Heart right ventricle (tissue), 16 donors: ENCODE measurements at regions not wholly inside any gene's neighbourhood (a gene's known extent, or its start where the extent isn't known, plus 50 kb on each side); places are given as distances from the start of the nearest gene placed in this dataset.

Experiments
- ATAC-seq, 8 donors: fragments of 200-7000 bp; cut with Tn5 transposase; one replicate each; pipeline ENCODE4 v1.9.1; 2020; ENCODE audit warnings: mild to moderate bottlenecking in 8 of 8, moderate library complexity in 8 of 8, moderate number of reproducible peaks in 1 of 8
- DNase-seq, 2 donors: peaks; one replicate each; pipeline ENCODE4 v3.0.0-alpha.2; 2020
- H3K27ac ChIP-seq, 10 donors: fragments of 200-600 bp; sonication (generic) in 2 of 10; one replicate each; pipeline versions ENCODE4 v1.5.0 to v1.8.0; 2020 to 2022; ENCODE audit warnings: mild to moderate bottlenecking in 3 of 10
- H3K27me3 ChIP-seq, 7 donors: fragments of 200-600 bp; one replicate each; pipeline ENCODE4 v1.8.0; 2021 to 2022; ENCODE audit warnings: mild to moderate bottlenecking in 2 of 7
- H3K36me3 ChIP-seq, 9 donors: fragments of 200-600 bp; sonication (generic) in 1 of 9; one replicate each; pipeline versions ENCODE4 v1.5.0 to v1.8.0; 2020 to 2022; ENCODE audit warnings: mild to moderate bottlenecking in 2 of 9
- H3K4me1 ChIP-seq, 9 donors: fragments of 200-600 bp; sonication (generic) in 1 of 9; one replicate each; pipeline versions ENCODE4 v1.5.0 to v1.8.0; 2020 to 2022; ENCODE audit warnings: mild to moderate bottlenecking in 4 of 9
- H3K4me3 ChIP-seq, 10 donors: fragments of 200-600 bp; sonication (generic) in 2 of 10; one replicate each; pipeline versions ENCODE4 v1.5.0 to v1.8.0; 2020 to 2022; ENCODE audit warnings: mild to moderate bottlenecking in 7 of 10, moderate library complexity in 2 of 10
- H3K9me3 ChIP-seq, 11 donors: fragments of 200-600 bp in 10 of 11; sonication (generic) in 2 of 11; one replicate each; pipeline versions ENCODE4 v1.5.0 to v1.8.0; 2013 to 2022; ENCODE audit warnings: mild to moderate bottlenecking in 2 of 11, control low read depth in 1 of 11, moderate library complexity in 1 of 11
- CTCF ChIP-seq, 9 donors: fragments of 200-600 bp; sonication (generic) in 2 of 9; IDR thresholded peaks; one replicate each; pipeline versions ENCODE4 v1.5.0 to v1.8.0; 2021 to 2022; ENCODE audit warnings: antibody characterized with exemption in 9 of 9, mild to moderate bottlenecking in 5 of 9, moderate library complexity in 1 of 9
- WGBS, 2 donors: extraction: QIAGEN DNeasy Blood & Tissue Kit; methylation state at CpG; one replicate each; pipeline ENCODE4 v1.1.7; 2013; ENCODE audit warnings: inconsistent platforms in 1 of 2; 5-methylcytosine and 5-hydroxymethylcytosine counted together
- intact Hi-C, 10 donors: fragments of 100-400 bp; cut with DNase I; formaldehyde crosslinking; loops; one replicate each; pipeline versions ENCODE4 v1.11.1 to v1.14.2; 2022
- donor health status: Arrhythmogenic right ventricular cardiomyopathy.
- donor health status: ischemic (EF 13 %, LVEDD 7.1; RV severe dilation, severe dysfunction).
- donor health status: healthy with polysubstance abuse.
- donor health status: DM: no; HTN: yes; CAD: no.
- donor health status: DM: no; HTN: no; CAD: no.
- donor health status: ischemic (EF 25% LVEDD 6.9; RV normal size, moderate dysfunction).
- donor health status: ischemic (EF 25% LVEDD 5.7; RV mildly dilated, moderate dysfunction).
- donor health status: healthy.
- donor health status: DM: yes; HTN: yes; CAD: no.
- donor health status: Ischemic cardiomyopathy.
- donor health status: ischemic (EF 35%, LVEDD 5.7; RV mildly dilated, moderate dysfunction).
- donor health status: nonischemic (EF 11% LVEDD 7.7; RV severe dilation, severe dysfunction).
- donor health status: DM: yes; HTN: yes; CAD: no.
- donor health status: PGD.
- donor health status: ischemic (EF 29% LVEDD 5.4; RV normal size, mild dysfunction).
- donor health status: nonischemic (EF 23%, LVEDD 6.1; RV moderate dilation, normal function).

- Histone ChIP-seq H3K9me3 (no peaks in the 10 kb centered on the region), H3K4me3 (no peak overlapping the region), H3K27me3 (peaks cover 0 to 24% (median 0%) of the 10 kb centered on the region in 7 donors), H3K4me1 (no peaks in the 10 kb centered on the region), H3K27ac (no peak overlapping the region), H3K36me3 (no peaks in the 10 kb centered on the region)
- TF ChIP-seq CTCF (IDR thresholded peaks at IDR 0.05): no peak
- no peak for ATAC-seq
- intact Hi-C loops: loop anchor here in 1 of 10 donors (10.0 kb wide), 1 partner anchor 269 kb away; the partner anchor contains the start of gene FOXF2
- no peak for DNase-seq
- 72 to 87% methylated on average over 3 of the region's 3 CpGs for whole genome bisulfite sequencing, 2 donors
Observed at GRCh38 chr6:1116149-1116548, 195.7 kb upstream of the FOXQ1 start.

GRCh38 chr6:1113916-1114540 is 197.9 kb upstream of the FOXQ1 start:
- Histone ChIP-seq H3K9me3 (no peaks in the 10 kb centered on the region), H3K36me3 (no peaks in the 10 kb centered on the region), H3K4me1 (no peaks in the 10 kb centered on the region), H3K27ac (no peak overlapping the region), H3K27me3 (peaks cover 0 to 24% (median 0%) of the 10 kb centered on the region in 7 donors), H3K4me3 (no peak overlapping the region)
- intact Hi-C loops: loop anchor here in 1 of 10 donors (10.0 kb wide), 1 partner anchor 271 kb away; the partner anchor contains the start of gene FOXF2
- no peak for DNase-seq
- no peak for ATAC-seq
- TF ChIP-seq CTCF (IDR thresholded peaks at IDR 0.05): no peak
- 89% methylated on average over 7 of the region's 7 CpGs for WGBS, 2 donors

- no peak overlapping the region for H3K4me3 ChIP-seq
- no peaks in the 10 kb centered on the region for H3K36me3 ChIP-seq
- H3K27ac ChIP-seq: no peak overlapping the region
- no peaks in the 10 kb centered on the region for H3K4me1 ChIP-seq
- TF ChIP-seq CTCF (IDR thresholded peaks at IDR 0.05): no peak
- ATAC-seq (no peak), DNase-seq (no peak)
- peaks cover 0 to 24% (median 0%) of the 10 kb centered on the region in 7 donors for H3K27me3 ChIP-seq
- 69 to 77% methylated on average over 6 of the region's 6 CpGs for WGBS, 2 donors
- no peaks in the 10 kb centered on the region for H3K9me3 ChIP-seq
- intact Hi-C loops: loop anchor here in 1 of 10 donors (10.0 kb wide), 1 partner anchor 273 kb away; the partner anchor contains the start of gene FOXF2
Observed at GRCh38 chr6:1111361-1111760, 200.5 kb upstream of the FOXQ1 start.

- WGBS, 2 donors: 83 to 84% methylated on average over 12 of the region's 12 CpGs
- Histone ChIP-seq H3K4me3 (no peak overlapping the region), H3K9me3 (no peaks in the 10 kb centered on the region), H3K27me3 (peaks cover 0 to 20% (median 0%) of the 10 kb centered on the region in 7 donors), H3K27ac (no peak overlapping the region), H3K4me1 (no peaks in the 10 kb centered on the region), H3K36me3 (no peaks in the 10 kb centered on the region)
- intact Hi-C loops: loop anchor here in 1 of 10 donors (10.0 kb wide), 1 partner anchor 274 kb away; the partner anchor contains the start of gene FOXF2
- ATAC-seq: no peak
- TF ChIP-seq CTCF (IDR thresholded peaks at IDR 0.05): no peak
- DNase-seq: no peak
Observed at GRCh38 chr6:1110941-1111349, 201.0 kb upstream of the FOXQ1 start.
